ENCODE measurements at regions not wholly inside any gene's neighbourhood (a gene's known extent, or its start where the extent isn't known, plus 50 kb on each side); places are given as distances from the start of the nearest gene placed in this dataset.

GRCh38 chr6:102928109-102928508 is 1534.6 kb downstream of the GRIK2 start:
- TF ChIP-seq, protein P1, sequence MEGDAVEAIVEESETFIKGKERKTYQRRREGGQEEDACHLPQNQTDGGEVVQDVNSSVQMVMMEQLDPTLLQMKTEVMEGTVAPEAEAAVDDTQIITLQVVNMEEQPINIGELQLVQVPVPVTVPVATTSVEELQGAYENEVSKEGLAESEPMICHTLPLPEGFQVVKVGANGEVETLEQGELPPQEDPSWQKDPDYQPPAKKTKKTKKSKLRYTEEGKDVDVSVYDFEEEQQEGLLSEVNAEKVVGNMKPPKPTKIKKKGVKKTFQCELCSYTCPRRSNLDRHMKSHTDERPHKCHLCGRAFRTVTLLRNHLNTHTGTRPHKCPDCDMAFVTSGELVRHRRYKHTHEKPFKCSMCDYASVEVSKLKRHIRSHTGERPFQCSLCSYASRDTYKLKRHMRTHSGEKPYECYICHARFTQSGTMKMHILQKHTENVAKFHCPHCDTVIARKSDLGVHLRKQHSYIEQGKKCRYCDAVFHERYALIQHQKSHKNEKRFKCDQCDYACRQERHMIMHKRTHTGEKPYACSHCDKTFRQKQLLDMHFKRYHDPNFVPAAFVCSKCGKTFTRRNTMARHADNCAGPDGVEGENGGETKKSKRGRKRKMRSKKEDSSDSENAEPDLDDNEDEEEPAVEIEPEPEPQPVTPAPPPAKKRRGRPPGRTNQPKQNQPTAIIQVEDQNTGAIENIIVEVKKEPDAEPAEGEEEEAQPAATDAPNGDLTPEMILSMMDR (IDR thresholded peaks at IDR 0.05; ENCODE audit: insufficient read depth, low read length, poor library complexity, severe bottlenecking) = no peak
- TF ChIP-seq EZH2phosphoT487 (conservative IDR thresholded peaks at IDR 0.05; ENCODE audit: low read length) = no peak
